K562 (cell line): ENCODE measurements at regions not wholly inside any gene's neighbourhood (a gene's known extent, or its start where the extent isn't known, plus 50 kb on each side); places are given as distances from the start of the nearest gene placed in this dataset.

Source experiments
- ATAC-seq: fragments of 200-7000 bp; cut with Tn5 transposase; 3 replicates; pipeline ENCODE4 v1.9.1; 2020; ENCODE audit warnings: moderate library complexity
- BruUV-seq: library from RNA; stranded (reverse); fragments of 400-500 nt; replicated peaks from 2 replicates; lab custom pipeline; 2021; lab: Mats Ljungman, UMichigan
- CTCF ChIA-PET: fragments of 300-600 bp; formaldehyde crosslinking; extraction: SDS; loops from one replicate; lab custom pipeline; 2021; ENCODE audit warnings: low intra/inter-chr PET ratio; lab: Yijun Ruan, JAX
- POLR2A ChIA-PET: fragments of 300-600, 350-650 bp; sonication (Branson Sonifier 250); formaldehyde crosslinking; extraction: SDS; loops from one replicate; lab custom pipeline; 2021; ENCODE audit warnings: antibody characterized with exemption, inconsistent platforms; lab: Yijun Ruan, JAX
- DNase-seq, 4 experiments: peaks; one replicate each; pipeline versions ENCODE4 v3.0.0 to v3.0.0-alpha.2; 2011 to 2018; ENCODE audit warnings: low spot score in 3 of 4, mixed read lengths in 3 of 4; ENCODE audit errors: extremely low read depth in 1 of 4
- FAIRE-seq: peaks from 2 replicates; lab custom pipeline; 2011; peaks lifted over from hg19 to GRCh38; lab: Jason Lieb, UNC
- H2AFZ ChIP-seq: 2 replicates; pipeline ENCODE4 v1.6.0; 2011; ENCODE audit warnings: low read depth, low read length, control low read depth, inconsistent platforms
- H3K27ac ChIP-seq: fragments of 200-600 bp; 3 replicates; pipeline ENCODE4 v1.8.0; 2011; ENCODE audit warnings: low read depth, mild to moderate bottlenecking, control low read depth, inconsistent platforms, low read length, moderate library complexity, mixed read lengths; ENCODE audit errors: extremely low read depth
- H3K27me3 ChIP-seq, 2 experiments: fragments of 300-600 bp in 1 of 2; 2 replicates in 1 of 2; 3 replicates in 1 of 2; pipeline versions ENCODE4 v1.6.0 to v1.8.0; 2011; ENCODE audit warnings: inconsistent platforms in 2 of 2, low read length in 2 of 2, mild to moderate bottlenecking in 1 of 2, mixed read lengths in 1 of 2, moderate library complexity in 1 of 2; ENCODE audit not compliant: control insufficient read depth in 2 of 2, insufficient read depth in 2 of 2
- H3K36me3 ChIP-seq: fragments of 300-600 bp; 3 replicates; pipeline ENCODE4 v1.8.0; 2011; ENCODE audit warnings: mild to moderate bottlenecking, low read length, inconsistent platforms; ENCODE audit not compliant: control insufficient read depth, insufficient read depth
- H3K4me1 ChIP-seq, 2 experiments: fragments of 200-600 bp in 1 of 2; replicated peaks in 1 of 2; 2 replicates in 1 of 2; 3 replicates in 1 of 2; pipeline versions ENCODE4 v1.5.1 to v1.8.0; 2011; ENCODE audit warnings: inconsistent platforms in 2 of 2, low read length in 2 of 2, mild to moderate bottlenecking in 1 of 2, mixed read lengths in 1 of 2, moderate library complexity in 1 of 2; ENCODE audit not compliant: control insufficient read depth in 2 of 2, insufficient read depth in 2 of 2
- H3K4me2 ChIP-seq: 2 replicates; pipeline ENCODE4 v1.6.1; 2011; ENCODE audit warnings: low read length, control low read depth, inconsistent platforms, mixed read lengths; ENCODE audit not compliant: insufficient read depth
- H3K4me3 ChIP-seq: fragments of 200-600 bp; sonication (generic), shearing (Covaris generic); 2 replicates; pipeline ENCODE4 v1.5.1; 2016; ENCODE audit warnings: control low read depth, inconsistent platforms
- H3K79me2 ChIP-seq: fragments of 200-600 bp; 3 replicates; pipeline ENCODE4 v1.8.0; 2011; ENCODE audit warnings: low read length, inconsistent platforms; ENCODE audit not compliant: control insufficient read depth, insufficient read depth
- H3K9ac ChIP-seq, 2 experiments: 2 replicates each; pipeline versions ENCODE4 v1.6.0 to v1.6.1; 2011; ENCODE audit warnings: low read depth in 2 of 2, low read length in 2 of 2, control low read depth in 1 of 2, inconsistent platforms in 1 of 2, mild to moderate bottlenecking in 1 of 2, mixed read lengths in 1 of 2; ENCODE audit not compliant: insufficient read depth in 1 of 2
- H3K9me1 ChIP-seq: one replicate; pipeline ENCODE4 v1.6.0; 2011; ENCODE audit warnings: inconsistent platforms, mild to moderate bottlenecking, low read length, moderate library complexity; ENCODE audit not compliant: control insufficient read depth, insufficient read depth
- H3K9me3 ChIP-seq: replicated peaks from 2 replicates; pipeline ENCODE4 v1.5.1; 2011; ENCODE audit warnings: low read depth, low read length, inconsistent platforms; ENCODE audit not compliant: control insufficient read depth, insufficient read depth
- H4K20me1 ChIP-seq: replicated peaks from 2 replicates; pipeline ENCODE4 v1.6.1; 2011; ENCODE audit warnings: low read length, inconsistent platforms, mixed read lengths; ENCODE audit not compliant: control insufficient read depth, insufficient read depth
- EGR1 ChIP-seq: fragments of 450-650 bp; conservative IDR thresholded peaks from 2 replicates; pipeline ENCODE4 v1.6.1; 2017; ENCODE audit warnings: mild to moderate bottlenecking
- EP300 ChIP-seq: IDR thresholded peaks from 2 replicates; pipeline ENCODE4 v1.6.1; 2012; ENCODE audit warnings: low read length, improper control_type of control experiment
- HMGN3 ChIP-seq: IDR thresholded peaks from 2 replicates; pipeline ENCODE4 v1.6.1; 2011; ENCODE audit warnings: borderline replicate concordance, low read depth, mild to moderate bottlenecking, mixed read lengths, low read length; ENCODE audit not compliant: insufficient read length; ENCODE audit errors: extremely low read depth
- ILF3 ChIP-seq: fragments of 450-650 bp; IDR thresholded peaks from 2 replicates; pipeline ENCODE4 v1.6.1; 2018; ENCODE audit warnings: antibody characterized with exemption, mild to moderate bottlenecking, moderate library complexity, borderline replicate concordance
- ILK ChIP-seq: fragments of 450-650 bp; IDR thresholded peaks from 2 replicates; pipeline ENCODE4 v1.6.1; 2016; ENCODE audit warnings: missing genetic modification characterization, low read depth, mild to moderate bottlenecking, missing compliant biosample characterization, moderate library complexity, borderline replicate concordance
- KLF13 ChIP-seq: fragments of 450-650 bp; IDR thresholded peaks from 2 replicates; pipeline ENCODE4 v1.6.1; 2016; ENCODE audit warnings: missing genetic modification characterization, low read depth, mild to moderate bottlenecking, missing compliant biosample characterization, moderate library complexity, borderline replicate concordance
- KLF6 ChIP-seq: fragments of 250-450 bp; sonication (Bioruptor Pico); IDR thresholded peaks from 2 replicates; pipeline ENCODE4 v1.4.0; 2020; ENCODE audit warnings: mild to moderate bottlenecking, moderate library complexity, borderline replicate concordance
- MTA1 ChIP-seq: fragments of 450-650 bp; IDR thresholded peaks from 2 replicates; pipeline ENCODE4 v1.6.1; 2017; ENCODE audit warnings: borderline replicate concordance
- RERE ChIP-seq: sonication (generic); formaldehyde crosslinking; IDR thresholded peaks from 2 replicates; pipeline ENCODE4 v1.8.0; 2023; ENCODE audit warnings: missing genetic modification reagents, mild to moderate bottlenecking, borderline replicate concordance
- SETDB1 ChIP-seq: IDR thresholded peaks from one replicate; pipeline ENCODE4 v1.6.1; 2012; ENCODE audit warnings: low read length, control low read depth, inconsistent platforms
- ZBTB17 ChIP-seq: fragments of 450-650 bp; formaldehyde crosslinking; IDR thresholded peaks from 2 replicates; pipeline ENCODE4 v1.4.0; 2020; ENCODE audit warnings: mild to moderate bottlenecking
- ZKSCAN3 ChIP-seq: fragments of 250-450 bp; sonication (Bioruptor Pico); IDR thresholded peaks from 2 replicates; pipeline ENCODE4 v1.4.0; 2020
- ZNF224 ChIP-seq: sonication (generic); formaldehyde crosslinking; IDR thresholded peaks from 2 replicates; pipeline ENCODE4 v1.8.0; 2022; ENCODE audit warnings: mild to moderate bottlenecking, missing genetic modification reagents
- ZNF239 ChIP-seq: fragments of 250-450 bp; sonication (Bioruptor Pico); IDR thresholded peaks from 2 replicates; pipeline ENCODE4 v1.4.0; 2020; ENCODE audit warnings: mild to moderate bottlenecking
- in situ Hi-C: fragments of 300-500 bp; cut with MboI; formaldehyde crosslinking; loops from 4 replicates; pipeline ENCODE4 v1.15.0; 2018; ENCODE audit warnings: inconsistent platforms, mixed read lengths
- intact Hi-C: fragments of 100-400 bp; cut with micrococcal nuclease; formaldehyde crosslinking; loops from 2 replicates; pipeline ENCODE4 v1.14.2; 2022
- TF ChIP-seq, protein P1 (sequence below): sonication (generic); formaldehyde crosslinking; IDR thresholded peaks from 2 replicates; pipeline ENCODE4 v1.8.0; 2023; ENCODE audit warnings: mild to moderate bottlenecking, missing genetic modification reagents

- Histone ChIP-seq H3K4me3 (no peak overlapping the region), H3K27me3 (no peaks in the 10 kb centered on the region), H3K9me3 (no peaks in the 10 kb centered on the region), H3K79me2 (no peaks in the 10 kb centered on the region), H3K36me3 (no peaks in the 10 kb centered on the region), H3K4me2 (no peak overlapping the region), H3K27ac (no peak overlapping the region), H3K9me1 (no peaks in the 10 kb centered on the region), H3K9ac (no peak overlapping the region), H2AFZ (no peak overlapping the region), H3K4me1 (no peaks in the 10 kb centered on the region), H4K20me1 (no peaks in the 10 kb centered on the region)
- ChIA-PET POLR2A (no interaction called here), CTCF (no interaction called here)
- in situ Hi-C loops (no loop called here), intact Hi-C loops (no loop called here)
- no peak for FAIRE-seq
- no TSS peak for BruUV-seq
- TF ChIP-seq KLF13 (tag) (no peak), SETDB1 (no peak), ILF3 (no peak), MTA1 (no peak), ZNF224 (CRISPR knock-in tag) (no peak), KLF6 (CRISPR knock-in tag) (no peak), ILK (tag) (no peak), ZKSCAN3 (CRISPR knock-in tag) (no peak), ZBTB17 (CRISPR knock-in tag) (no peak), RERE (CRISPR knock-in tag) (no peak), HMGN3 (no peak), EP300 (no peak), ZNF239 (CRISPR knock-in tag) (no peak), EGR1 (no peak)
- TF ChIP-seq, protein P1, sequence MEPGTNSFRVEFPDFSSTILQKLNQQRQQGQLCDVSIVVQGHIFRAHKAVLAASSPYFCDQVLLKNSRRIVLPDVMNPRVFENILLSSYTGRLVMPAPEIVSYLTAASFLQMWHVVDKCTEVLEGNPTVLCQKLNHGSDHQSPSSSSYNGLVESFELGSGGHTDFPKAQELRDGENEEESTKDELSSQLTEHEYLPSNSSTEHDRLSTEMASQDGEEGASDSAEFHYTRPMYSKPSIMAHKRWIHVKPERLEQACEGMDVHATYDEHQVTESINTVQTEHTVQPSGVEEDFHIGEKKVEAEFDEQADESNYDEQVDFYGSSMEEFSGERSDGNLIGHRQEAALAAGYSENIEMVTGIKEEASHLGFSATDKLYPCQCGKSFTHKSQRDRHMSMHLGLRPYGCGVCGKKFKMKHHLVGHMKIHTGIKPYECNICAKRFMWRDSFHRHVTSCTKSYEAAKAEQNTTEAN (CRISPR knock-in tag): no peak
- ATAC-seq: no peak
- no peak for DNase-seq
Observed at GRCh38 chr21:23478381-23478780, 2128.9 kb downstream of the MRPL39 start.
